Ascending aorta (tissue), 2 donors: ENCODE measurements at regions not wholly inside any gene's neighbourhood (a gene's known extent, or its start where the extent isn't known, plus 50 kb on each side); places are given as distances from the start of the nearest gene placed in this dataset.

Experiments
- DNase-seq, 2 donors: peaks; one replicate each; pipeline ENCODE4 v3.0.0-alpha.2; 2019; ENCODE audit warnings: low spot score in 2 of 2
- H3K27ac ChIP-seq, 2 donors: fragments of 200-600 bp; sonication (generic); one replicate each; pipeline ENCODE4 v1.5.1; 2016 to 2017; ENCODE audit warnings: mild to moderate bottlenecking in 1 of 2
- H3K27me3 ChIP-seq: fragments of 200-600 bp; sonication (generic); one replicate; pipeline ENCODE4 v1.5.1; 2017
- H3K36me3 ChIP-seq, 2 donors: fragments of 200-600 bp; sonication (generic); one replicate each; pipeline ENCODE4 v1.5.1; 2016
- H3K4me1 ChIP-seq, 2 donors: fragments of 200-600 bp; sonication (generic); one replicate each; pipeline ENCODE4 v1.5.1; 2016 to 2017; ENCODE audit warnings: mild to moderate bottlenecking in 1 of 2
- H3K4me3 ChIP-seq, 2 donors: fragments of 200-600 bp; sonication (generic); one replicate each; pipeline ENCODE4 v1.5.1; 2016 to 2017; ENCODE audit warnings: mild to moderate bottlenecking in 1 of 2
- H3K9me3 ChIP-seq, 2 donors: fragments of 200-600 bp; sonication (generic); one replicate each; pipeline ENCODE4 v1.5.1; 2016
- intact Hi-C: fragments of 100-400 bp; cut with DNase I; formaldehyde crosslinking; loops from one replicate; pipeline ENCODE4 v1.15.1; 2023
- TF ChIP-seq, protein P1 (sequence below), 3 experiments: fragments of 200-600 bp in 2 of 3; fragments of 450-650 bp in 1 of 3; sonication (generic) in 2 of 3; IDR thresholded peaks; one replicate each; pipeline ENCODE4 v1.5.1; 2016 to 2019; ENCODE audit warnings: antibody characterized with exemption in 3 of 3, mild to moderate bottlenecking in 1 of 3, moderate library complexity in 1 of 3

DNA sequence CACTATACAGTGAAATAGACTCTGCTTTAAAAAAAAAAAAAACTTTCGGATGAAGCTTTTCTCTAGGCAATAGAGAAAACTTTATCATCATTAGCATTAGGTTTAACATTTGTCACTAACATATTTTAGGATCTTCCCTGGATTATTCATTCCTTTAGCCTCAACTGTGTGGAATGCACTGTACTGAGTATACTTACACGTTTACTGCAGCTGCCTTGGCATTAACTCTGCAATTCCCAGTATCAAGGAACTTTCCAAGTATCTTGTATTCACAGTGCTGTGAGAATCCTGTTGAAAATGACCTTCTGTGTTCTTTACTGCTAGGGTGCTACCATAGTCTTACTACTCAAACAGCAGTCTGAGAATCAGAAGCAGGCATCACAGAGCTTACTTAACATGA lies 328.2 kb upstream of the COL3A1 start:
- DNase-seq = no peak
- intact Hi-C loops = no loop called here

DNA sequence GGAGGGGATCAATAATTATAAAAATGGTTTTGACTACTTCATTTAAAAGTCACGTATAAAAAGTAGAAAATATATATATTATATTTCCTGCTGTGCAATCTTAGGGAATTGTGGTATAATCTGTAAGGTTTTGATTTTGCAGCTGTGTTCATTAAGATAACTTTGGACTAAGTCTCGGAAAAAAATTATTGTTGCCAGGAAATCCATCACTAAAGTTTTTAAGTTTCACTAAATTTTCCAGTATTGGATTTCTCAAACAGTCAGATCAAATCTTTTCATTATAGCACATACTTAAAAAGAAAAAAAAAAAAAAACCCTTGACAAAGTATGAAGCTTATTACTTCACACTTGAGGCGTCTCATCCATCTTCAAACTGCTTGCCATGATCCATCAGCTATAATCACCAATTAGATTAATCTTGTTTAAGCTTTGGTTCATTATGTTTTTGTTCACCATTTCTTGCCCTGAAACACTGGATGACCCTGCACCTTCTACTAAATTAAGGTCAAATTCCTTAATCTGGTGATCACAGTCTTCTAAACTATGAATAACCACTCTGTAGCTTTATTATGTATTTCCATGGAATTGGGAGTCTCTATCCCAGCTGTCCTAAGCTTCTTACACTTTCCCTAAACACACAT lies 326.6 kb upstream of the COL3A1 start:
- TF ChIP-seq, protein P1, sequence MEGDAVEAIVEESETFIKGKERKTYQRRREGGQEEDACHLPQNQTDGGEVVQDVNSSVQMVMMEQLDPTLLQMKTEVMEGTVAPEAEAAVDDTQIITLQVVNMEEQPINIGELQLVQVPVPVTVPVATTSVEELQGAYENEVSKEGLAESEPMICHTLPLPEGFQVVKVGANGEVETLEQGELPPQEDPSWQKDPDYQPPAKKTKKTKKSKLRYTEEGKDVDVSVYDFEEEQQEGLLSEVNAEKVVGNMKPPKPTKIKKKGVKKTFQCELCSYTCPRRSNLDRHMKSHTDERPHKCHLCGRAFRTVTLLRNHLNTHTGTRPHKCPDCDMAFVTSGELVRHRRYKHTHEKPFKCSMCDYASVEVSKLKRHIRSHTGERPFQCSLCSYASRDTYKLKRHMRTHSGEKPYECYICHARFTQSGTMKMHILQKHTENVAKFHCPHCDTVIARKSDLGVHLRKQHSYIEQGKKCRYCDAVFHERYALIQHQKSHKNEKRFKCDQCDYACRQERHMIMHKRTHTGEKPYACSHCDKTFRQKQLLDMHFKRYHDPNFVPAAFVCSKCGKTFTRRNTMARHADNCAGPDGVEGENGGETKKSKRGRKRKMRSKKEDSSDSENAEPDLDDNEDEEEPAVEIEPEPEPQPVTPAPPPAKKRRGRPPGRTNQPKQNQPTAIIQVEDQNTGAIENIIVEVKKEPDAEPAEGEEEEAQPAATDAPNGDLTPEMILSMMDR (IDR thresholded peaks at IDR 0.05) = no peak
- Histone ChIP-seq H3K36me3 (no peaks in the 10 kb centered on the region), H3K4me3 (no peak overlapping the region), H3K9me3 (no peaks in the 10 kb centered on the region), H3K27ac (no peak overlapping the region), H3K27me3 (no peaks in the 10 kb centered on the region), H3K4me1 (no peaks in the 10 kb centered on the region)
- intact Hi-C loops = no loop called here
- DNase-seq = no peak

More for the DNA sequence above, 328.2 kb upstream of the COL3A1 start:
- Histone ChIP-seq H3K27me3 (no peaks in the 10 kb centered on the region), H3K36me3 (no peaks in the 10 kb centered on the region), H3K9me3 (no peaks in the 10 kb centered on the region), H3K4me3 (no peak overlapping the region), H3K4me1 (no peaks in the 10 kb centered on the region), H3K27ac (no peak overlapping the region)
- TF ChIP-seq, protein P1 (IDR thresholded peaks at IDR 0.05) = no peak

GRCh38 chr2:188659656-188660406 lies 314.3 kb upstream of the COL3A1 start:
- TF ChIP-seq, protein P1 (IDR thresholded peaks at IDR 0.05) = no peak
- H3K4me1 ChIP-seq = no peaks in the 10 kb centered on the region
- H3K9me3 ChIP-seq = no peaks in the 10 kb centered on the region
- H3K36me3 ChIP-seq = no peaks in the 10 kb centered on the region
- intact Hi-C loops = no loop called here
- no peak overlapping the region for H3K4me3 ChIP-seq
- H3K27me3 ChIP-seq = no peaks in the 10 kb centered on the region
- no peak for DNase-seq
- H3K27ac ChIP-seq = no peak overlapping the region

DNA sequence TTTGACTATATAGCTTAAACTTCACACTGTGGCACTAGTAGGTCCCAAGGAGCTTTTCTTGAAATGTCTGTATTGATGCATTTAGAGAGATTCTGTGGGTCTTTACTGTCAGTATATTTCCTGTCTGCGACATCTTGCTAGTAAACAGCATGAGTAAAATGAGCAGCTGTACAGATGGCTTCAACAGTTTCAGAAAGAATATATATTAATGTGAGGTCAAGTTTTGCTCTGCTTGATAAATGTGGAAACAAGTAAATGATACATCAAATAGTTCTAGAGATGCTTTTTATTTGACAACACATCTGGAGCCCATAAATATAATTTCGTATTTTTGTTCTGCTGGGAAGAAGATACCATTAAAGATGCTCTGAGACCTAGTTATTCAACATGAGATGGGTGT lies 310.9 kb upstream of the COL3A1 start:
- no peak overlapping the region for H3K4me3 ChIP-seq
- H3K27me3 ChIP-seq = no peaks in the 10 kb centered on the region
- TF ChIP-seq, protein P1 (IDR thresholded peaks at IDR 0.05) = no peak
- intact Hi-C loops = no loop called here
- no peaks in the 10 kb centered on the region for H3K36me3 ChIP-seq
- no peak for DNase-seq
- peaks cover 0 to 3% of the 10 kb centered on the region in 2 donors for H3K4me1 ChIP-seq
- H3K27ac ChIP-seq = no peak overlapping the region
- no peaks in the 10 kb centered on the region for H3K9me3 ChIP-seq

DNA sequence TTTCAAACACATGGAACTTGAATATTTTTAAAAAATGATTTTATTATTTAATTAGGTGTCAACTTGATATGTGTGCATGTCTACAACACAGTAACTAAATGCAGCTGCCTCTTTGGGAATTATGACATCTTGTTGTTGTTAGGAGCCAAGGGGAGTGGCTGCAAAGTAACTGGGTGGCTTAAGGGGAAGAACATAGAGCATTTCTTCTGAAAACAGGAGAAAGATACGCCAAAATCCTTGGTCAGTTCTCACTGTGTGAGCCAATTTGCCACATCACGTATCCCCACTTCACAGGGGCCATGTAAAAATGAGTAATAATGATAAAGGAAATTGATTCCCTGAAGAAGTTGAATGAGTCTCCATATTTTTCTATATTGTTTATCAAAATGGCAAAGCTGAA lies 309.8 kb upstream of the COL3A1 start:
- no peaks in the 10 kb centered on the region for H3K27me3 ChIP-seq
- intact Hi-C loops = no loop called here
- no peak overlapping the region for H3K27ac ChIP-seq
- no peak for DNase-seq
- H3K36me3 ChIP-seq = no peaks in the 10 kb centered on the region
- peaks cover 0 to 3% of the 10 kb centered on the region in 2 donors for H3K4me1 ChIP-seq
- TF ChIP-seq, protein P1 (IDR thresholded peaks at IDR 0.05) = no peak
- no peak overlapping the region for H3K4me3 ChIP-seq
- H3K9me3 ChIP-seq = no peaks in the 10 kb centered on the region
